ENCODE measurements at regions not wholly inside any gene's neighbourhood (a gene's known extent, or its start where the extent isn't known, plus 50 kb on each side); places are given as distances from the start of the nearest gene placed in this dataset.

DNA sequence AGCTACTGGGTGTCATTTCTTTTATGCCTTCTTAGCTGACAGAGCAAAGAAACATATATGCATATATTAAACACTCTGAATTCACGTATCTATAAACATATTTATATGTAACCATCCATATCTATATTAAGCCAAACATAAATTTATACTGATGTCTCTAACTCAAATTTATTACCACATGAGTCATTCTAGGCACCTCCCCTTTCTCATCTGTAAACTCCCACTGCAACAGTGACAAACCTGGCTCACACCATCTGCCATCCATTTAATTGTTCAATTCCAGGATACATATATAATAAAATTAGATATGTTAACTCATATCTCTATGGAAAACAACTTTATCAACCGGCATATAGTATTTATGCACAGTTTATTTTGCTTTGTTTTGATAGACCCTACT is 722.3 kb downstream of the SORCS1 start:
- TF ChIP-seq, protein P1, sequence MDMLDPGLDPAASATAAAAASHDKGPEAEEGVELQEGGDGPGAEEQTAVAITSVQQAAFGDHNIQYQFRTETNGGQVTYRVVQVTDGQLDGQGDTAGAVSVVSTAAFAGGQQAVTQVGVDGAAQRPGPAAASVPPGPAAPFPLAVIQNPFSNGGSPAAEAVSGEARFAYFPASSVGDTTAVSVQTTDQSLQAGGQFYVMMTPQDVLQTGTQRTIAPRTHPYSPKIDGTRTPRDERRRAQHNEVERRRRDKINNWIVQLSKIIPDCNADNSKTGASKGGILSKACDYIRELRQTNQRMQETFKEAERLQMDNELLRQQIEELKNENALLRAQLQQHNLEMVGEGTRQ (IDR thresholded peaks at IDR 0.05) = no peak
- no peak for TF ChIP-seq NR3C1 (IDR thresholded peaks at IDR 0.05)
- TF ChIP-seq, protein P2, sequence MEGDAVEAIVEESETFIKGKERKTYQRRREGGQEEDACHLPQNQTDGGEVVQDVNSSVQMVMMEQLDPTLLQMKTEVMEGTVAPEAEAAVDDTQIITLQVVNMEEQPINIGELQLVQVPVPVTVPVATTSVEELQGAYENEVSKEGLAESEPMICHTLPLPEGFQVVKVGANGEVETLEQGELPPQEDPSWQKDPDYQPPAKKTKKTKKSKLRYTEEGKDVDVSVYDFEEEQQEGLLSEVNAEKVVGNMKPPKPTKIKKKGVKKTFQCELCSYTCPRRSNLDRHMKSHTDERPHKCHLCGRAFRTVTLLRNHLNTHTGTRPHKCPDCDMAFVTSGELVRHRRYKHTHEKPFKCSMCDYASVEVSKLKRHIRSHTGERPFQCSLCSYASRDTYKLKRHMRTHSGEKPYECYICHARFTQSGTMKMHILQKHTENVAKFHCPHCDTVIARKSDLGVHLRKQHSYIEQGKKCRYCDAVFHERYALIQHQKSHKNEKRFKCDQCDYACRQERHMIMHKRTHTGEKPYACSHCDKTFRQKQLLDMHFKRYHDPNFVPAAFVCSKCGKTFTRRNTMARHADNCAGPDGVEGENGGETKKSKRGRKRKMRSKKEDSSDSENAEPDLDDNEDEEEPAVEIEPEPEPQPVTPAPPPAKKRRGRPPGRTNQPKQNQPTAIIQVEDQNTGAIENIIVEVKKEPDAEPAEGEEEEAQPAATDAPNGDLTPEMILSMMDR (IDR thresholded peaks at IDR 0.05) = no peak
- TF ChIP-seq MAZ (IDR thresholded peaks at IDR 0.05; ENCODE audit: borderline replicate concordance, low read depth, low read length) = no peak
